Progenitor cell of endocrine pancreas (in vitro differentiated cells): ENCODE measurements at regions not wholly inside any gene's neighbourhood (a gene's known extent, or its start where the extent isn't known, plus 50 kb on each side); places are given as distances from the start of the nearest gene placed in this dataset.

Experiments used
- DNase-seq: peaks from one replicate; pipeline ENCODE4 v3.0.0; 2021; ENCODE audit warnings: low spot score; ENCODE audit not compliant: unreplicated experiment
- H3K27ac Mint-ChIP-seq: 2 replicates; pipeline ENCODE4 v1.8.0; 2021; ENCODE audit warnings: mild to moderate bottlenecking, moderate library complexity, mixed read lengths
- H3K27me3 Mint-ChIP-seq: 2 replicates; pipeline ENCODE4 v1.8.0; 2021; ENCODE audit warnings: mixed read lengths
- H3K36me3 Mint-ChIP-seq: 2 replicates; pipeline ENCODE4 v1.8.0; 2022; ENCODE audit warnings: mixed read lengths; ENCODE audit not compliant: insufficient read depth
- H3K4me1 Mint-ChIP-seq: 2 replicates; pipeline ENCODE4 v1.8.0; 2021; ENCODE audit warnings: low read depth, mixed read lengths
- H3K4me3 Mint-ChIP-seq: 2 replicates; pipeline ENCODE4 v1.8.0; 2021; ENCODE audit warnings: low read depth, mild to moderate bottlenecking, moderate library complexity, mixed read lengths
- H3K9me3 Mint-ChIP-seq: 2 replicates; pipeline ENCODE4 v1.8.0; 2021; ENCODE audit warnings: low read depth, mixed read lengths
- CTCF ChIP-seq: fragments of 200-600 bp; sonication (generic); IDR thresholded peaks from one replicate; pipeline ENCODE4 v1.5.0; 2021; ENCODE audit warnings: antibody characterized with exemption, mild to moderate bottlenecking; ENCODE audit not compliant: unreplicated experiment

GRCh38 chr1:87735750-87736149, 407.1 kb downstream of the LMO4 start:
- no peak for TF ChIP-seq CTCF
- no peak for DNase-seq
- Mint-ChIP-seq H3K27me3 (no peaks in the 10 kb centered on the region), H3K36me3 (no peaks in the 10 kb centered on the region), H3K9me3 (peaks cover 9% of the 10 kb centered on the region), H3K4me3 (no peak overlapping the region), H3K4me1 (peaks cover 20% of the 10 kb centered on the region), H3K27ac (no peak overlapping the region)

- DNase-seq = no peak
- H3K4me3 Mint-ChIP-seq = no peak overlapping the region
- H3K4me1 Mint-ChIP-seq = peaks cover 24% of the 10 kb centered on the region
- no peak for TF ChIP-seq CTCF
- no peaks in the 10 kb centered on the region for H3K36me3 Mint-ChIP-seq
- H3K9me3 Mint-ChIP-seq = peaks cover 9% of the 10 kb centered on the region
- no peak overlapping the region for H3K27ac Mint-ChIP-seq
- H3K27me3 Mint-ChIP-seq = peaks cover 3% of the 10 kb centered on the region
Measured at GRCh38 chr1:87739141-87739540, 410.5 kb downstream of the LMO4 start.

- H3K27ac Mint-ChIP-seq = no peak overlapping the region
- TF ChIP-seq CTCF = no peak
- DNase-seq = no peak
- H3K27me3 Mint-ChIP-seq = peaks cover 3% of the 10 kb centered on the region
- H3K4me3 Mint-ChIP-seq = no peak overlapping the region
- peaks cover 9% of the 10 kb centered on the region for H3K9me3 Mint-ChIP-seq
- H3K4me1 Mint-ChIP-seq = peaks cover 20% of the 10 kb centered on the region
- no peaks in the 10 kb centered on the region for H3K36me3 Mint-ChIP-seq
Measured at GRCh38 chr1:87739704-87740103, 411.0 kb downstream of the LMO4 start.

GRCh38 chr1:87743256-87743655, 414.6 kb downstream of the LMO4 start:
- H3K4me1 Mint-ChIP-seq = peaks cover 11% of the 10 kb centered on the region
- peaks cover 12% of the 10 kb centered on the region for H3K27me3 Mint-ChIP-seq
- H3K9me3 Mint-ChIP-seq = peaks cover 6% of the 10 kb centered on the region
- no peak for TF ChIP-seq CTCF
- no peak overlapping the region for H3K27ac Mint-ChIP-seq
- DNase-seq = no peak
- no peaks in the 10 kb centered on the region for H3K36me3 Mint-ChIP-seq
- no peak overlapping the region for H3K4me3 Mint-ChIP-seq

GRCh38 chr1:87744056-87744455, 415.4 kb downstream of the LMO4 start:
- peaks cover 6% of the 10 kb centered on the region for H3K4me1 Mint-ChIP-seq
- no peak for TF ChIP-seq CTCF
- H3K27ac Mint-ChIP-seq = no peak overlapping the region
- DNase-seq = no peak
- H3K27me3 Mint-ChIP-seq = peaks cover 17% of the 10 kb centered on the region
- peaks cover 3% of the 10 kb centered on the region for H3K9me3 Mint-ChIP-seq
- no peak overlapping the region for H3K4me3 Mint-ChIP-seq
- H3K36me3 Mint-ChIP-seq = no peaks in the 10 kb centered on the region

GRCh38 chr1:87744763-87745162, 416.1 kb downstream of the LMO4 start:
- TF ChIP-seq CTCF = no peak
- Mint-ChIP-seq H3K27me3 (peaks cover 22% of the 10 kb centered on the region), H3K4me3 (no peak overlapping the region), H3K36me3 (no peaks in the 10 kb centered on the region), H3K4me1 (peaks cover 6% of the 10 kb centered on the region), H3K9me3 (peaks cover 3% of the 10 kb centered on the region), H3K27ac (no peak overlapping the region)
- DNase-seq = no peak
